GM19238 (cell line): ENCODE measurements at regions not wholly inside any gene's neighbourhood (a gene's known extent, or its start where the extent isn't known, plus 50 kb on each side); places are given as distances from the start of the nearest gene placed in this dataset.

Experiments used
- DNase-seq: peaks from one replicate; pipeline ENCODE4 v3.0.0; 2011; ENCODE audit warnings: low spot score; ENCODE audit not compliant: insufficient read length

DNA sequence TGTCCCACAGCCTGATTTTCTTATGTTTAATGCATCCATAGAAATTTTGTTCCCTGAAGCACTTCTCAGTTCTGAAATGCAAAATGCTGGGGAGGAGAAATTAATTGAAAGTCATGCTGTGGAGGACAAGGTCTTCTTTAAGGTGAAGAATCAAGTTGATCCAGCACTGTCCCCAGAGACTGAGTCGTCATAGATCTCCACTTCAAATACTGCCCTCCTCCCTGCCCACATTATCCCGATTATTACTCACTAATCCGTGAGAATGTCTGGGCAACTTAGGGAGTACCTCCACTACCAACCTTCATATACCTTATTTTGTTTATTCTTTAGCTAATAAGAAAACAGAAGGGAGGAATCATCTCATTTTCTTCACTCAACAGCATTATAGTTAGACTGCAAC is 70.0 kb upstream of the FMN2 start:
- no peak for DNase-seq

DNA sequence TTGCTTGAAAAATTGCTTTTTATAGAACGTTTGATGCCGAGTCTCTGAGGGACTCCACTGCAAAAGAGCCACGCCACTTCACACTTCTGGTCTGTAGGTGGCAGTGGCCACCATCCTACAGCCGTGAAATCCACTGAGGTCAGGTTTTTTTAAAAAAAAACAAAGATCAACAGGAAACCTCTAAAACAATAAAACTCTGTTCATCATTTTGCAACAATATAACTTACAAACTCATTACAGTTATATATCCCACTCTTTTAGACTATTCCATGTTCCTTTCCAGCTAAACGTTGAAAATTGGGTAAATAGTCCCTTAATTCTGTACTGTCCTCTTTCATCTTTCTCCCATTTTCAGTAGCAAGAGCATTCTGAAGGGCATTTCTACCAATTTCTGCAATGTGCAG is 64.6 kb upstream of the FMN2 start:
- peak; percentile 5 for DNase-seq

DNA sequence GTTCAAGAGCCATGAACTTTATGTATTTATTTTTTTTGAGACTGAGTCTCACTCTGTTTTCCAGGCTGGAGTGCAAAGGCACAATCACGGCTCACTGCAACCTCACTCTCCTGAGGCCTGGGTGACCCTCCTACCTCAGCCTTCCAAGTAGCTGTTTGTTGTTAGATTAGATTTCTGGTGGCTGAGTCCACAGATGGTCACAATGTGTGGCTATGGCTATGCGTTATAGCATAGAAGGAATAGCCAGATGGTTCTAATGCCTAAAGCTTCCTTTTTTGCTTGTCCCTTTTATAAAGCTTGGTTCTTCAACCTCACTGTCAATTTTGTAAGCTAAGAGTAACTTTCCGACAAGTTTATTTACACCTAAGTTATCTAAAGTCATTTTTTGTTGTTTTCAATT is 62.3 kb upstream of the FMN2 start:
- no peak for DNase-seq

DNA sequence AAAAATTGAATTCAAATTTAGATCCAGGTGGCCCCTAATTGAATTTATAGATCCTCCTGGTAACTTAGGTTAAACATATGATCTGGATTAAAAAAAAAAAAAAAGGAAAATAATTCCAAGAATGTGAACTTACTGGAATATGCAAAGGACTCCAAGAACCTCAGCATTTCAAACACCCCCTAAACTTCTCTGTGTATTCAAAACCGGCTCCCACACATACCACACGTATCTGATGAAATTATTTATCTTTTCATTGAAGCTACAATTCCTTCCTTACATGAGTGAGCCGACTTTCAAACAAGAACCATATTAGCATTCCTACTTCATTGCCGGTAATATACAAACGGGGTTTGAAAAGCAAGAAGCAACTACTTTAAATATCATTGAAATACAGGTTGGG is 61.4 kb upstream of the FMN2 start:
- no peak for DNase-seq

DNA sequence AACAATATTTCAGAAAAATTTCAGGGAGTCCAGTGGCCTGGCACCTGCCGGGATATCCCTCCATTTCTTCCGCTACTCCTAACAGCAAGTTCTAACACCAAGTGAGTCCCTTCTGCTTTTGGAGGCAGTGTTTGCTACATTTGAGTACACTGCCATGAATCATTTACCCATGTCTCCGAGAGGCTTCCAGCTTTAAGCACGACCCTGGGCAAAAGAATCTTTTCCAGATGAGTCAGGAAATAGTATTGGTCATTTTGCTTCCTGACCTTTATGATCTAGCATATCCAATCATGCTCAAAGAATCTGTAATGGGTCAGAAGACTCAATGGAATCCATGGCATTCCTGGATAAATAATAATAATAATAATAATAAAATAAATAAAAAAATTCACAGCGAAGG is 60.7 kb upstream of the FMN2 start:
- DNase-seq: no peak

DNA sequence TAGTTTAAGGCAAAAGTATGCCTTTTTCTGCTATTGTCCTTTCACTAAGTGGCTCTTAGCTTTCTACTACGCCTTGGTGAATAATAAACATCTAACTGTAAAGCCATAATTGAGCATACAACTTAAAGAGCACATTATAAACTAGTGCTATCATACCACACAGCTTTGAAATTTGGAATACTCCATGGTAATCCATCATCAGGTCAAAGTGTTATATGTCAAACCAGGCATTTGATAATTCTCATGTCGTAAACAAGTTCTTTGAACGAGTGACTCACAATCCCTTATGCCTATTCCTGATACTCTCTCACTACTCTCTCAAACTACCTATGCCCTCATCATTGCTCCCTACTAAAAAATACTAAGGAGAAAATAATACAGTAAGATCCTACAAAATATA is 60.3 kb upstream of the FMN2 start:
- DNase-seq: no peak

DNA sequence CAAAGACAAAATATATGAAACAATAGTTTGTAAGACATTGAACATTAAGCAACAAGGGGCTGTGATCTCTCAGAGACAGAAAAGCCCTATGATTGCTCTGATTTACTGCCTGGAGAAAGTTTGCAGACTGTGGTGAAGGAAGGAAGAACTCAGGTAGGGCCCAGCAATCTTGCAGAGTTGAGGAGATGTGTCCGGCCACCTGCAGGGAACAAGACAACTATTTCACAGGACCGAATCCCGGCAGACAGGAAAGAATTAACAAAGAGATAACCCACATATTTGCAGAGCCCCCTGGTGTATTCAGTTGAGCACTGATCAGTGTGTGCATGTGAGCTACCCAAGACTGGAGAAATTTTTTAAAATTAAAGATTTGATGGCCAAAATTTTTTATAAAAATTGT is 58.3 kb upstream of the FMN2 start:
- no peak for DNase-seq

DNA sequence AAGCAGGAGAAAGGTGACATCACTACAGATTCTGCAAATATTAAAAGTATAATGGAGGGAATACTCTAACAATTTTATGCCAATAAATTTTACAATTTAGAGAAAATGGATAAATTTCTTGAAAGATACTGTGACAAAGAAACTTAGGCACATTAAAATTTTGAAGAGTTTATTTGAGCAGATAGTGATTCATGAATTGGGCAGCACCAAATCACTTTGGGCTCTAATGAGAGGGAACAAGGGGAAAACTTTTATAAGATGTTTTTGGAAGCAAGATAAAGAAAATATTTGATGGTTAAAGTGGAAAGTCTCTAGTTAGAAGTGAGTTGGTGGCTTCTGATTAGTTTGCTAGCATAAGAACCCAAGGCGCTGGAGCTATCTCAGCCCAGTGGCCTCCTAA is 55.2 kb upstream of the FMN2 start:
- no peak for DNase-seq
